HG03060 (cell line): ENCODE measurements at regions not wholly inside any gene's neighbourhood (a gene's known extent, or its start where the extent isn't known, plus 50 kb on each side); places are given as distances from the start of the nearest gene placed in this dataset.
"Not testable (repeated sequence)": the region's sequence is repeated elsewhere in the genome, so short reads cannot be mapped to it uniquely, and the experiment has no call there.

ENCODE experiments used
- ATAC-seq: cut with Tn5 transposase; IDR thresholded peaks from one replicate; pipeline ENCODE4 v1.9.1; 2021; ENCODE audit warnings: low read depth, moderate number of reproducible peaks; ENCODE audit not compliant: unreplicated experiment

- ATAC-seq: no peak
Observed at GRCh38 chr10:53358536-53358935, 586.0 kb upstream of the MBL2 start.

- no peak for ATAC-seq
Observed at GRCh38 chr10:53357587-53357986, 585.0 kb upstream of the MBL2 start.

GRCh38 chr10:53356616-53357349 lies 584.2 kb upstream of the MBL2 start:
- ATAC-seq: no peak

- ATAC-seq: not testable (repeated sequence)
Observed at GRCh38 chr10:53342531-53342930, 569.9 kb upstream of the MBL2 start.

- ATAC-seq: not testable (repeated sequence)
Observed at GRCh38 chr10:53338199-53338598, 565.6 kb upstream of the MBL2 start.

- ATAC-seq: not testable (repeated sequence)
Observed at GRCh38 chr10:53335803-53336422, 563.3 kb upstream of the MBL2 start.

GRCh38 chr10:53331460-53331859 lies 558.9 kb upstream of the MBL2 start:
- no peak for ATAC-seq

- ATAC-seq: not testable (repeated sequence)
Observed at GRCh38 chr10:53326401-53327305, 554.1 kb upstream of the MBL2 start.

GRCh38 chr10:53325066-53325465 lies 552.5 kb upstream of the MBL2 start:
- no peak for ATAC-seq

- ATAC-seq: no peak
Observed at GRCh38 chr10:53315709-53316108, 543.1 kb upstream of the MBL2 start.

- no peak for ATAC-seq
Observed at GRCh38 chr10:53314876-53315275, 542.3 kb upstream of the MBL2 start.

- ATAC-seq: no peak
Observed at GRCh38 chr10:53298443-53298842, 525.9 kb upstream of the MBL2 start.

GRCh38 chr10:53284615-53285182 lies 512.1 kb upstream of the MBL2 start:
- ATAC-seq: no peak

GRCh38 chr10:53276797-53277196 lies 504.2 kb upstream of the MBL2 start:
- no peak for ATAC-seq

- no peak for ATAC-seq
Observed at GRCh38 chr10:53269482-53269881, 496.9 kb upstream of the MBL2 start.

- no peak for ATAC-seq
Observed at GRCh38 chr10:53260213-53260612, 487.6 kb upstream of the MBL2 start.

- no peak for ATAC-seq
Observed at GRCh38 chr10:53256623-53257022, 484.0 kb upstream of the MBL2 start.

- no peak for ATAC-seq
Observed at GRCh38 chr10:53255661-53256205, 483.1 kb upstream of the MBL2 start.

- ATAC-seq: no peak
Observed at GRCh38 chr10:53253221-53253620, 480.6 kb upstream of the MBL2 start.

GRCh38 chr10:53239873-53240272 lies 467.3 kb upstream of the MBL2 start:
- ATAC-seq: no peak

- ATAC-seq: no peak
Observed at GRCh38 chr10:53236941-53237340, 464.4 kb upstream of the MBL2 start.
